GM18861 (cell line): ENCODE measurements at regions not wholly inside any gene's neighbourhood (a gene's known extent, or its start where the extent isn't known, plus 50 kb on each side); places are given as distances from the start of the nearest gene placed in this dataset.

ENCODE experiments used
- ATAC-seq: cut with Tn5 transposase; IDR thresholded peaks from one replicate; pipeline ENCODE4 v1.9.1; 2021; ENCODE audit not compliant: unreplicated experiment

DNA sequence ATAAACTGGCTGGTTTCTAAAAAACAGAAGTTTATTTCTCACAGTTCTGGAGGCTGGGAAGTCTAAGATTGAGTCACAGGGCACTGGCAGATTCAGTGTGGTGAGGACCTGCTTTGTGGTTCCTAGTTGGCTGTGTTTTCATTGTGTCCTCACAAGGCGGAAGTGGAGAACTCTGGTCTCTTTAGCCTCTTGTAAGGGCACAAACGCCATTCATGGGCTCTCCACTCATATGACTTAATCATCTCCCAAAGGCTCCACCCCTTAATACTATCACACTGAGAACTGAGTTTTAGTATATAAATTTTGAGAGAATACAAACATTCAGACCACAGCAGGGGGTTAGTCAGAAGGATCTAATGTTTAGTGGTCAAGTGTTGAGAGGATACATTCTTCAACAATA, 208.2 kb downstream of the SEC61B start:
- no peak for ATAC-seq

DNA sequence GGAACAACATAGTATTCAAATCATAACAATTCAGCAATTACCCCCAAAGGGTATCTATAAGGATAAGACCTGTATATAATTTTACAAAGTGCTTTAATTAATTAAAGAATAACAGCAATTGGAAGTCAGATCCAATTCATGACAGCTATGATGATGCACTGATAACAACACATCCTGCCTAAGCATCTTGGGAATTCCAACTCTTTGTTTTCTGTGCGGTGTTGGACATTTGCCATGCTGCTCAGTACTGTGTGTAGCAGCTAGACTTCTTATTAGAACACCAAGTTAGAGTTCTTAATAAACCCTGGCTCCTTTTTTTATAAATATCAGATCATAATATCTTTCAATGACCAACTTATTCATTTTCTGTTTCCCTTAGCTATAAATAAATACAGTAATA, 209.0 kb downstream of the SEC61B start:
- no peak for ATAC-seq

DNA sequence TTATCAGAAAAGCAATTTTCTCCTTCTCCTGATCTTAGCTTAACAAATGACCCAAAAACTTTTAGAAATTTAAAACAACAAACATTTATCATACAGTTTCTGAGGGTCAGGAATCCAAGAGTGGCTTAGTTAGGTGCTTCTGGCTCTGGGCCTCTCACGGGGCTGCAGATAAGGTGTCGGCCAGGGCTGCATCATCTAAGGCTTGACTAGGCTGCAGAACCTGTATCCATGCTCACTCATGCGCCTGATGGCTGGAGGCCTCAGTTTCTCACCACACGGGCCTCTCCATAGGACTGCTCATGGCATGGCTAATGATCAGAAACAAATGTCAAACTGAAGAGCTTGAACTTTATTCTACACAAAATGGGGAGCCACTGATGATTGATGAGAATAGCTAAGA, 210.0 kb downstream of the SEC61B start:
- ATAC-seq, result no peak

DNA sequence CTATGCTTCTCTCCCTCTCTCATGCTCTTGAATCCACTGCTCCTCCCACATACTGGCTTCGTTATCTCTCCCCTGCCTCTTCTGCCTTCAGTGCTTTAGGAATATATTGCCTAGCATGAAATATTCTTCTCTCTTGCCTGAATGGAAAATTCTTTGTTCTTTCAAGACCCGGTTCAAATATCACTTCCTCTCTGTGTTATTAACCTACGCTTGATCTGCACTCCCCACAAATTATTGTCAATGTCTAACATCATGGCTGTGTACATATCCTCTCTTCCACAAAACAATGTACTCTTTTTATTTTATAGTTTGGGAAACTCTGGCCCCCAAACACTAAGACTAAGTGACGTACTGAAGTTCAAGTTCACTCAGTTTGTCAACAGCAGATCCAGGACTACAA, 211.0 kb downstream of the SEC61B start:
- no peak for ATAC-seq

DNA sequence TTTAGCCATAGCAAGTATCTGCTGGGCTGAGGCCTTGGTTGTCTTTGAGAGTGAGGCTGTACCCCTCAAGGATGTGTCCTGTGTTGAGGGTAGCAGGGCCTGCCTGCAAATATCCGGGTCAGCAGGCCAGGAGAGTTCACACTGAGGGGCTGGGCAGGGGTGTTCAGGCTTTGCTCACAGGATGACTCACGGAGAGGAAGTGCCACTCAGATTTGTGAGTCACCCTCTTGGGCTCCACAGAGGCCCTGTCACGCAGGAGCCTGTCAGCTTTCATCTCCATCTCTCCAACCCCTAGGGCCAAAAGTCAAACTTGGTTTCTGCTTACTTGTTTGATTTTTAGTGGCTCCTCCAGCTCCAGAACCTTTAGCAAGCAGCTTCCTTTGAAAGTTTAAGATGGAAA, 211.5 kb downstream of the SEC61B start:
- ATAC-seq, result peak; percentile 98

DNA sequence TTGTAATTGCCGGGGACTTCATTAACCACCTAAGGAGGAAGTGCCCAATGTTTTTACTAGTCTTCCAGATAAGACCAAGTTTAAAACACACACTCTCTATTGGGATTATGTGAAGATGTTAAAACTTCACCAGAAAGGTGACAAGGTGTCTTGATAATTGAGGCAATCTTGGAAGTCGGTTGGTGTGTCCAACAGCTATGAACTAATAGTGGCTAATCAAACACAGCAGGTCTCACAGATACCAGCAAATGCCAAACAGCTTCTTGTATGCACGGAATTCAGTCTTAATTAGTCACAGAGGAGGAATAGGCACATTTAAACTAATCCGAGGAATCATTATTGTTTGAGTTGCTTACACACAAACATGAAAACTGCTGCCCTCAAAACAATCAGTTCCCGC, 214.5 kb downstream of the SEC61B start:
- no peak for ATAC-seq

DNA sequence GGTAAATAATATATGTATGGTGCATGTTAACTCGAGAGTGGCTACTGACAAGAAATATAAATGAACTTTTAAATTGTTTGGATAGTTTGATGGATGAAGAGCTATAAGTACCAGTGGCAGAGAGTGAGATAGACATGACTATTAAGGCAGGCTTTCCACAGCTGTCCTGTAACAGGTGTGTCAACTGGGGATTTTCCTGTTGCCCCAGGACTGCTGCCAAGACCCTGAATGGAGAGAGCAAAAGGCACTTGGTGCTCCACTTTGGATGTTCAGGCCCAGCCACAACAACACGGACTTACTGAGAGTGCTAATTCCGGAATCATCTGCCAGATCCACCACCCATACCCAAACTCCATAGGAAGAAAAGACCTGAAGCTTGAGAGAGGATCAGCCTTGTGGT, 215.1 kb downstream of the SEC61B start:
- ATAC-seq, result no peak

DNA sequence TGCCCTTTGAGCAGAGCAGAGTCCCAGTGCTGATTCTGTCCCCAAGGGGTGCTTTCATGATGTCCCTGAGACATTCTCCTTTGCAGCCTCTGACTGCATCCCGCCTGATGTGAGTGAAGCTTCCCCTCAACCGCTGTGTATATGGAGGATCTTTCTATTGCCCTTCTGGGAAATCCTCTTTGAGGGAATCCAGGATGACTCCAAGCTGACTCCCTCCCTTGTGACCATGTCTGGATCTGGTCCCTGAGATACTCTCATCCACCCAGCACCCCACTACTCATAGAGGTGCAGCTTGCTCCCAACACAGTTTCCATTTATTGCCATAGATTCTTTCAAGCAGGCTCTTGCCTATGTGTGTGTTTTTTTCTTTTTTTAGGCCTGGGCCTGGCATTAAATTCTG, 216.5 kb downstream of the SEC61B start:
- ATAC-seq, result no peak

DNA sequence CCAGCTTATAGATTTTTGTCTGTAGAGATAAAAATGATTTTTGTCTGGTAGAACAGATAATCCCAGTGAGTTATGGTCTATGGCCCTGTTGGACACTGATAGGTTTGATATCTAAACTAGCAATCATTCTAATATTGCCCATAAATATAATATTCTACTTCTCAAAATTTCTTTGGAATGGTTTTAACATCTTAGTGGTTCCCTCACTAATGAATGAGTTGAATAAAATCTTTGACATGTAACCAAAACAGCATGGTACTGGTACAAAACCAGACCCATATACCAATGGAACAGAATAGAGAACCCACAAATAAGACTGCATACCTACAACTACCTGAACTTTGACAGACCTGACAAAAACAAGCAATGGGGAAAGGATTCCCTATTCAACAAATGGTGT, 219.7 kb downstream of the SEC61B start:
- ATAC-seq, result no peak

DNA sequence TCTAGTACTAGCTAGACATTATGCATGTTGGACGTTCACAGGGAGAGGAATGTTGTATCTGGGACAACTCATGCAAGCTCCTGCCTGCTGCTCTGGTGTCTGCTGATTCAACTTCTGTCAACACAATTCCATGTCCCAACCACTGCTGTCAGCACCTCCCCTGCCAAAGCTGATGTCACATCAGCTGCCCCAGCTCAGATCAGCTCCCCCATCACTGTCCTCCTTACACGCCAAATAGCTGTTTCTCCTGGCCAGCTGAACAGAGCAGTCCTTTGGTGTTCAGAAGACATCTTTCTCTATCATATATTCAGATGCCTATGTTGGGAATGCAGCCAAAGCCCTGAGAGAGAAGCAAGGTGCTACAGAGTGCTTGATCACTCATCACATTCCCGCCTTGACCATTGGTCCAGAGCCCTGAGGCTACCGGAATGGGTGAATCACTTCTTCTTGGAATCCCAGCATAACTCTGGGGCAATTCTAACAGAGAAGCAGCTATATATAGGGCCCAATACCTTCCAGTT, 223.3 kb downstream of the SEC61B start:
- ATAC-seq, result no peak

DNA sequence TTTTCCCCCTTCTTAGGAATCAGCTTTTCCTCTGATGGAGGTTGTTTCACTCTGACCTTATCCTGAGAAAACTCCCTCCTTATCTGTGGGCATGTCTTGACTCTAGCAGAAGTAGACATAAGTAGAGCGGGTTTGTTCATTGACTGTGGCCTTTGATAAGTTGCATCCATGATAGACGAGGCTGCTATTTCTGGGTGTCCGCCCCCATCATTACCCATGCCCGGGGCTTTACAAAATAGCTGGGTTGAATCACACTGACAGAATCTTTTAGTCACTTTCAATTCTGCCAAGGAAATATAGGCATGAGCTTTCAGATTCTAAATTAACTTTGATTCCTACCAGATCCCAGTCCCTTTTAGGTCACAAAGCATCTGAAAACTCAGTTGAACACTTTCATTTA, 223.8 kb downstream of the SEC61B start:
- ATAC-seq, result no peak

DNA sequence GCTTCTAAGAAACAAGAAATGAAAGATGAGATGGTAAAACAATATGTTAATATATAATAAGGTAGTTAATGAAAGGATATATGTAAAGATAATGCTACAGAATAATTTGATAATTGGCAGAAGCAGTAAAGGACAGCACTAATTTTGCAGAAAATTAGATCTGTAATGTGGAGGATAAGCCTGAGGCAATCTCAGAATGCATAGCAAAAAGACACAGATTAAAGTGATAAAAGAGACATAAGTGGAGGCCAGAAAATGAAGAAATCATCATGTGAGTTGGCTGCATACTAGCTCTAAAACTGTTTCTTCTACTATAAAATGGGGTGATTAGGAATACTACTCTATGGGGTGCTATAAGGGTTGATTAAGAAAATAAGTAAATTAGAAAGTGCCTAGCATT, 225.9 kb downstream of the SEC61B start:
- no peak for ATAC-seq

DNA sequence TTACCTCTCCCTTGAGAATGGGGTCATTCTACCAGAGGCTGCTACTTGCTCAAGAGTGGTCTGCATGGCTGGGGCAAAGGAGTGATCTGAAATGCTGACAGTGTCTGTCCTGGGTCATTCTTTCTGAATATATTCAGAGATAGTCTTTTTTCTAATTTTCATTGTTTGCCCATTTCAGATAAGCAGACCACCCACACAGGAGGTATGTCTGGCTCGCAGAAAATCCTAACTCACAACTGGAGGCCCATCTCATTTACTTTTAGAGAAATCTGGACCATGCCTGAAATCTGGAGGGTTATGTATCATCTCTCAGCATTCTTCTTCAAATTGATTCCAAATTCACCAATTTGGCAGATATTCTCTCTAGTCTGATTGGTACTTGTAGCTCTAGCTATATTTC, 227.6 kb downstream of the SEC61B start:
- no peak for ATAC-seq

DNA sequence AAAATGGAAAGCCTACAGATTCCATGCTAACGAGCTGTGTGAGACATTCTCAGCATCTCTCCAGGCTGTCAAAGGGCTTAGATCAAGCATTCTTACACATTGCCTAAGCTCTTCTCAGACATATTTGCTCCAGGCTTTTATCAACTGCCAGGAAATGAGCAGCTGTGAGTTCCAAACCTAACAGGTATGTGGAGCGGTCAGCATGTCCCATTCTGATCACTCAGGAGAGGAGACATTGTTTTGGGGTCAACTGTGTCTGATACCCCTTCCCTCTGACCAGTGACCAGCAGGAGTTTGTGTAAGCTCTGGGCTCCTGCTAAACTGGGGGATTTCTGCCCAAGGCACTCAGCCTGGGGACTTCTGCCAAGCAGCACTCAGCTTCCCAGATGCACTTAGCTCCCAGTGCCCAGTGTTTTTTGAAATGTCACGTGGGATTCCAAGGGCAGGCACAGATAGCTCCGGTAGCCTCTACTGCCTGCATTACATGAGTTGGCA, 229.1 kb downstream of the SEC61B start:
- no peak for ATAC-seq

DNA sequence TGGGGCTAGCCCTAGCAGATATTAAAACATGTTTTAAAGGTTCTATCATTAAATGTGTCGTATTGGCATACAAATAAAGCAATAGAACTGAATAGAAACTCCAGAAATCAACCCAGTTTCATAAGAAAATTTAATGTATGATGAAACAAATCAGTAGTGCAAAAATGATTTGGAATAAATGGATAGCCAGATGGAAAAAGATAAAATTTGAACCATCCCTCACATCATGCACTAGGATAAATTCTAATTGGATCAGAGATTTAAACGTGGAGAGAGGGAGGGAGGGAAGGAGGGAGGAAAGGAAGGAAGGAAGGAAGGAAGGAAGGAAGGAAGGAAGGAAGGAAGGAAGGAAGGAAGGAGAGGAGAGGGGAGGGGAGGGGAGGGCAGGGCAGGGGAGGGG, 235.3 kb downstream of the SEC61B start:
- ATAC-seq, result no peak

DNA sequence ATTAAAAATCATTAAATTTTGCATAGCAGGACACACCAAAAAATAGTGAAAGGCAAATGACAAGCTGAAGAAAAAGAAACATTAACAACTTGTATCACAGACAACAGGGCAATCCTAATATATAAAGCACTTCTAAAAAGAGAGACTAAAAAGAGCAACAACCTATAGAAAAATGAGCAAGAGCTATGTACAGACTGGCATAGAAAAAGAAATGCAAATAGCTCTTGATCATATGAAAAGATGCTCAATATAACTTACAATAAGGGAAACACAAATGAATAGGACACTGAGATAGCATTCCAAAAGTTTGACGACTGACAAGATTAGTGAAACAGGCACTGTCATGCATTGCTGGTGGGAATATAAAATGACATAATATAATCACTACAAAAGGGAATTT, 235.9 kb downstream of the SEC61B start:
- ATAC-seq, result no peak

DNA sequence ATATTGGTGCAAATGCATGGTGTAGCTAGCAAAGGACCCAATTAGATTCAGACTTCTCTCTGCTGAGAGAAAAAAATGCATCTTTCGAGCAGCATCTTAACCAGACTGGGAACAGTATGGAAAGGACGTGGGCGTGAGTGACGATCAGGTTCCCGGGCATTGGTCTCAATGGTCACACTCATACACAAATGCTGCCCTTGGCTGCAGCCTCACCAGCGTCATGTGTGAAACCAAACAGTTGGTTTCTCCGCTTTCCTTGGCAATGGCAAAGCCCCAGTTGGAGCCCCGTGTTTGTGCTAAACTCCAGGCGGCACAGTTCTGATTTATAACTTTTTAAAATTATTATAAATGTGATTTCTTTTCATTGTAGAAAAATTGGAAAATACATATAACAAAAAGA, 237.8 kb downstream of the SEC61B start:
- ATAC-seq, result no peak

DNA sequence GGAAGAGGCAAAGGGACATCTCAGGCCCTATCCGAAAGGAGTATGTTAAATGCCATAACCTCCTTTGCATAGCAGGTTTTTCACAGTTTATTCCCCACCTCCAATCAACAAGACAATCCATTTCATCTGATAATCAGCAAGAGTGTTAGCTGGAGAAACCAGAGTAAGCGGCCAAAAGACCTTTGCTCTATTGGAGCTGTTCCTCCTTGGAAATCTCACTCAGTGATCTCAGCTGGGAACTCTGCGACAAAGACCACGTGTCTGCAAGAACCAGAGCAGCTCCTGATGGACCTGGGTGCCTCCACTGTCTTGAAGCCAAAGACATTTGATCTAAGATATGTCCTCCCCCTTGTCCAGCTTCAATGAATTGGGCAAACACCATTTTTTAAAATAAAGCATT, 241.0 kb downstream of the SEC61B start:
- ATAC-seq, result no peak

DNA sequence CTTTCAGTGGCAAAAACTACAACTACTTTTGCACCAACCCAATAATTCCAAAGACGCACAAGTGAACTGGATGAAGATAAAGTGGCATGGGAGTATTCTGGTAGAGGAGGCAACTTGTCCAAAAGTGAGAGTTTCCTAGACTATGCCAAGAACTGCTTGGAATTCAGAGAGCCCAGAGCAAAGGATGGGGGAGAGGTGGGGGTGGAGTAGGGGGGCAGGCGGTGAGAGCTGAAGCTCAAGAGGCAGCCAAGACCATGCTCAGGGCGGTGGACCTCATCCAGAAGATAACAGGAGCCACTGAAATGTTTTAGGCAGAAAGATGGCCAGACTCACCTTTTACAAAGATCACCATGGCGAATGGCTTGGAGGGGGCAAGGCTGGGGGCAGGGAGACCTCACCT, 242.5 kb downstream of the SEC61B start:
- no peak for ATAC-seq

DNA sequence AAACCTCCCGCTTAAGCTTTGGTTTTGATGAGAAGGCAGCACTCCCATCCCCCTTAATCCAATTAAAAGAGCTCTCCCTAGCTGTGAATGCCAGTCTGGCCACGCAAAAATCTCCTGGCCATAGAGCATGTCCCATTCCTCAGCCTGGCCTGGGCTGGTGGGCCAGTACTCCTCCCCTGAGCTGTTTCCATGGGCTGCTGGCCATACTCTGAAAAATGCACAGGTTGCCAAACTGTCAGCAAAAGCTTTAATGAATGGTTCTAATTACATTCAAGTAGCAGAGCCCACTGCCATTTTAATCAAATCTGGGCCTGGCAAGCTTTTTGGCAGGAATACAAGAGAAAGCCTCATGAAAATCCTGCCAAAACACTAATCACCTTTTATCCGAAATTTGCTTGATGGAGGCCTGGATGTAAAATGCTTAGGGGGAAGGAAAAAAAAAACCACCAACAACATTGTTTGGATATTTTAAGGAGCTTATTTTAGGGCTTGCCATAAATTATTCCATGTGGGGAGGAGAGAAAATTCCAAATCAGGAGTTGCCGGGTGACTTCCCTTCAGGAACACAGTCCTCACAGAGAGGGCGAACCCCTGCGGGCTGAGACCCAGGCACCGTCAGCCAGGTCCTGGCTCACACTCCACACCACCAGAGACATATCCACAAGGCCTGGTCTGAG, 243.3 kb downstream of the SEC61B start:
- ATAC-seq, result no peak

DNA sequence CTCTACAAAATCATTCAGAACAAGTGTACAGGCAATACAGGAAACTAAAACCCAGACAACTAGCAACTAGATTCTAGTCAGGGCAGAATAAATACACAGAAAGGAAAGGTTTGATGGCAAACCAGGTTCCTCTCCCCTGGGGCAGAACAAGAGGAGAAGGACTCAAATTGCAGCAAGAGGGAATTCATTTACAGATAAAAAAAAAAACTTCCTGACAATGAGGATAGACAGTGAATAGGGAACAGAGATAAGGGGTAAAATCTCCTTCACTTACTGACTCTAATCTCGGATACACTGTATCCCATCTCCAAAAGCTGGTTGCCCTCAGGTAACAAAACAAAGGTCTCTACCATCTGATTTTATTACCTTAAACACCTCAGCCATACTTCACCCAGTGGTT, 244.0 kb downstream of the SEC61B start:
- no peak for ATAC-seq

DNA sequence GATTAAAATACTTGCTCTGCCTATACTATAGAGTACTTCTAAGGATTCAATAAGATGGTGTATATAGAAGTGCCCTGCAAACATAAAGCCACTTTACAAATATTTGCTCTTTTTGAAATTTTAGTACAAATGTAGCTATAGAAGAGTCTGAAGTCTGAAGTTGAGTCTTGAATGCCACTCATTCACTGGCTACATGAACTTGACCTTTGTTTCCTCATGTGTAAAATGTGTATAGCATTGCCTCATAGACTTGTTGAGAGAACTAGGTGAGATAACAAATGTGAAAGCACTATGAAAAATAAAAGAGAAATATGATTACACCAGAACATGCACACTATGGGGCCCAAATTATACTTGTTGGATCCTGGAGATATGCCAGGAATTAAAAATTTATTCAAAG, 244.7 kb downstream of the SEC61B start:
- no peak for ATAC-seq

DNA sequence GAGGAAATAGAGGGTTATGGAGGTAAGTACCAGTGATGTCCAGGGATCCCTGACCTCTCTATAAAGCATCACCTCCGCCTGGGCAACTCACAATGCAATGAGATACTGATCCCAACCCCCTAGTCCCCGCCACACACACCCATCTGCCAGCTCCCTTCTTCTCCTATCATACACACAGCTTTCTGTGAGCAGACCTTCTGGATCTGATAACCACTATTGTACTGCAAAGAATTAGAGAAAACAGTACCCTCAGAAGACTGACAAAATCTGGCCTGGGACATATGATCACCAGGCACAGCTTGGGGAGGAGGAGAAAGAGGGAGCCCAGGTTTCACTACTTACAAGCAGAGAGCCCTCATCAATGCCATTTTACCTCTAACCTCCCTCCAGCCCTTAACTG, 249.0 kb downstream of the SEC61B start:
- no peak for ATAC-seq
